Loucy (cell line): ENCODE measurements at regions not wholly inside any gene's neighbourhood (a gene's known extent, or its start where the extent isn't known, plus 50 kb on each side); places are given as distances from the start of the nearest gene placed in this dataset.

Experiments used
- EZH2phosphoT487 ChIP-seq: fragments of 200-600 bp; IDR thresholded peaks from 2 replicates; pipeline ENCODE4 v1.6.1; 2018; ENCODE audit warnings: antibody characterized with exemption, mild to moderate bottlenecking, moderate library complexity, borderline replicate concordance
- TF ChIP-seq, protein P1 (sequence below): fragments of 200-600 bp; sonication (generic); conservative IDR thresholded peaks from 2 replicates; pipeline ENCODE4 v1.5.1; 2014; ENCODE audit warnings: mild to moderate bottlenecking, antibody characterized with exemption, low read length

DNA sequence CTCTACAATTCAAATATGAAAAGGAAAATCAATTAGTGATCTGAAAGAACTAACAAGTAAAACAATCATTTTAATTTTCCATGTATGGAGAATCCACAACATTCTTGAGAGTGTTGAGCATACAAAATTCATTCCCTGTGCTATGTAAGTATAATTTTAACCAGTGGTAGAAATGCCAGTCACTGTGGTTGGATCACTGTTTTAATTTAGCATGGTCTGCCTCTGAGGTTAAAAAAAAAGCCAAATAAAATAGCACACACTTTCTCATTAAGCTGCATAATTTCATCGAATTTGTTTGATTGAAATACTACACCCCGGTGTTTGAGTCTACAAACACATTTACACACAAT, 185.5 kb upstream of the STS start:
- TF ChIP-seq, protein P1, sequence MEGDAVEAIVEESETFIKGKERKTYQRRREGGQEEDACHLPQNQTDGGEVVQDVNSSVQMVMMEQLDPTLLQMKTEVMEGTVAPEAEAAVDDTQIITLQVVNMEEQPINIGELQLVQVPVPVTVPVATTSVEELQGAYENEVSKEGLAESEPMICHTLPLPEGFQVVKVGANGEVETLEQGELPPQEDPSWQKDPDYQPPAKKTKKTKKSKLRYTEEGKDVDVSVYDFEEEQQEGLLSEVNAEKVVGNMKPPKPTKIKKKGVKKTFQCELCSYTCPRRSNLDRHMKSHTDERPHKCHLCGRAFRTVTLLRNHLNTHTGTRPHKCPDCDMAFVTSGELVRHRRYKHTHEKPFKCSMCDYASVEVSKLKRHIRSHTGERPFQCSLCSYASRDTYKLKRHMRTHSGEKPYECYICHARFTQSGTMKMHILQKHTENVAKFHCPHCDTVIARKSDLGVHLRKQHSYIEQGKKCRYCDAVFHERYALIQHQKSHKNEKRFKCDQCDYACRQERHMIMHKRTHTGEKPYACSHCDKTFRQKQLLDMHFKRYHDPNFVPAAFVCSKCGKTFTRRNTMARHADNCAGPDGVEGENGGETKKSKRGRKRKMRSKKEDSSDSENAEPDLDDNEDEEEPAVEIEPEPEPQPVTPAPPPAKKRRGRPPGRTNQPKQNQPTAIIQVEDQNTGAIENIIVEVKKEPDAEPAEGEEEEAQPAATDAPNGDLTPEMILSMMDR: no peak
- no peak for TF ChIP-seq EZH2phosphoT487
